ENCODE measurements at regions not wholly inside any gene's neighbourhood (a gene's known extent, or its start where the extent isn't known, plus 50 kb on each side); places are given as distances from the start of the nearest gene placed in this dataset.

- TF ChIP-seq CTCF (IDR thresholded peaks at IDR 0.05; ENCODE audit: low read depth, low read length, missing input control) (no peak), TAF1 (conservative IDR thresholded peaks at IDR 0.05) (no peak), RAD21 (IDR thresholded peaks at IDR 0.05) (no peak), SP1 (IDR thresholded peaks at IDR 0.05) (no peak), HNF4A (conservative IDR thresholded peaks at IDR 0.05) (no peak), MAX (IDR thresholded peaks at IDR 0.05) (no peak), NR2F2 (IDR thresholded peaks at IDR 0.05) (no peak), ATF3 (IDR thresholded peaks at IDR 0.05) (no peak), EGR1 (IDR thresholded peaks at IDR 0.05; ENCODE audit: low read depth in 2 of 2) (no peak), ZBTB33 (IDR thresholded peaks at IDR 0.05) (no peak)
These were observed 271.8 kb upstream of the MTNR1B start for GRCh38 chr11:92697461-92698312.

Data from liver (tissue), 3 donors.